KMS-11 (cell line): ENCODE measurements at regions not wholly inside any gene's neighbourhood (a gene's known extent, or its start where the extent isn't known, plus 50 kb on each side); places are given as distances from the start of the nearest gene placed in this dataset.

Source experiments
- H2AFZ ChIP-seq: fragments of 200-600 bp; sonication (generic); 2 replicates; pipeline ENCODE4 v1.6.1; 2016; ENCODE audit warnings: antibody characterized with exemption, mixed run types, low read depth
- H3K27ac ChIP-seq: fragments of 200-600 bp; sonication (generic); 2 replicates; pipeline ENCODE4 v1.6.1; 2016; ENCODE audit warnings: mild to moderate bottlenecking, mixed run types
- H3K27me3 ChIP-seq: fragments of 200-600 bp; sonication (generic); 2 replicates; pipeline ENCODE4 v1.6.1; 2017; ENCODE audit warnings: mild to moderate bottlenecking, low read depth, mixed run types, moderate library complexity; ENCODE audit not compliant: insufficient read depth
- H3K36me3 ChIP-seq: fragments of 200-600 bp; sonication (generic); 2 replicates; pipeline ENCODE4 v1.6.1; 2017; ENCODE audit warnings: mild to moderate bottlenecking, mixed run types; ENCODE audit not compliant: insufficient read depth
- H3K4me1 ChIP-seq: fragments of 200-600 bp; sonication (generic); 2 replicates; pipeline ENCODE4 v1.6.1; 2016; ENCODE audit warnings: mild to moderate bottlenecking, low read depth, mixed run types; ENCODE audit not compliant: poor library complexity, severe bottlenecking
- H3K4me2 ChIP-seq: fragments of 200-600 bp; sonication (generic); 2 replicates; pipeline ENCODE4 v1.7.0; 2016; ENCODE audit warnings: mild to moderate bottlenecking, mixed run types
- H3K4me3 ChIP-seq: fragments of 200-600 bp; sonication (generic); IDR thresholded peaks from 2 replicates; pipeline ENCODE4 v1.6.1; 2017; ENCODE audit warnings: low read depth, low read length, mixed read lengths; ENCODE audit not compliant: insufficient read depth
- H3K79me2 ChIP-seq: fragments of 200-600 bp; sonication (generic); 2 replicates; pipeline ENCODE4 v1.6.1; 2016; ENCODE audit warnings: low read depth, mixed run types; ENCODE audit not compliant: insufficient read depth
- H3K9ac ChIP-seq: fragments of 200-600 bp; sonication (generic); 2 replicates; pipeline ENCODE4 v1.6.1; 2016; ENCODE audit warnings: mild to moderate bottlenecking, mixed run types
- H4K20me1 ChIP-seq: fragments of 200-600 bp; sonication (generic); 2 replicates; pipeline ENCODE4 v1.6.1; 2016; ENCODE audit warnings: mild to moderate bottlenecking, mixed run types; ENCODE audit not compliant: insufficient read depth
- CTCF ChIP-seq: fragments of 200-600 bp; sonication (generic); conservative IDR thresholded peaks from 2 replicates; pipeline ENCODE4 v1.6.1; 2017; ENCODE audit warnings: low read depth, mild to moderate bottlenecking, antibody characterized with exemption, low read length, moderate library complexity, mixed read lengths

DNA sequence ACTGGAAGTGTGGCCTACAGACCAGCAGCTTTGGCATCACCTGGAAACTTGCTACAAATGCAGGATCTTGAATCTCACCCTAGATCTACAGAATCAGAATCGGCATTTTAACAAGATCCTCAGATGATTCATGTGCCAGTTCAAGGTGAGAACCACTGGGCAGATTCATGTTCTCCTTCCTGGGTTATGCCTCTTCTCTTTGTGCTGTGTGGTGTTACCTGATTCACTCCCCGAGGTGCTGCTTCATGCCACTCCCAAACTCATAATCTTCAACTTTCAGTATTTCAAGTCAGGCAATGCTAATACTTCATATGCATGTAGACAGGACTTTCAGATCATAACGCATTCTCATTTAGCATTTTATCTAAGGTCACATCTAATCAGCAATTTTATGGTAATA is 427.7 kb downstream of the FOXO1 start:
- no peaks in the 10 kb centered on the region for H3K79me2 ChIP-seq
- no peak overlapping the region for H3K4me3 ChIP-seq
- no peak overlapping the region for H2AFZ ChIP-seq
- no peak overlapping the region for H3K4me2 ChIP-seq
- H3K36me3 ChIP-seq, result no peaks in the 10 kb centered on the region
- no peak for TF ChIP-seq CTCF
- H4K20me1 ChIP-seq, result no peaks in the 10 kb centered on the region
- H3K9ac ChIP-seq, result no peak overlapping the region
- H3K27ac ChIP-seq, result no peak overlapping the region
- no peaks in the 10 kb centered on the region for H3K4me1 ChIP-seq
- H3K27me3 ChIP-seq, result no peaks in the 10 kb centered on the region

DNA sequence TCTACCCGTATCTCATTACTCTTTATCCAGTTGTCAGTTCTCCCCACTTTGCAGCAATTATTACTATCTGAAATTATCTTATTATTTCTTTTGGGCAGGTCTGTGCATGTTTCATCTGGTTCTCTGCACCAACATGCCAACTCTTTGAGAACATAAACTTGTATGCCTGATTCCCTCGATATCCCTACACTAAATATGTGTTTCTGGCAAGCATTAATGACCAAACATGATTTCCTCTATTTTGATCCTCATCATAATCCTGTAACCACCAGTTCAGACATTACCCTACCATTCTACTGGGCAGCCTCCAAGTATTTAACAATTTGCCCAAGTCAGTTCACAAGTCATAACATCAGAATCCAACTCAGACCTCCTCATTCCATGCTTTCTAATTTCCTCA is 426.1 kb downstream of the FOXO1 start:
- H4K20me1 ChIP-seq, result no peaks in the 10 kb centered on the region
- H3K4me3 ChIP-seq, result no peak overlapping the region
- no peak for TF ChIP-seq CTCF
- no peak overlapping the region for H3K9ac ChIP-seq
- H3K36me3 ChIP-seq, result no peaks in the 10 kb centered on the region
- H3K79me2 ChIP-seq, result no peaks in the 10 kb centered on the region
- H3K27me3 ChIP-seq, result no peaks in the 10 kb centered on the region
- H3K4me1 ChIP-seq, result no peaks in the 10 kb centered on the region
- no peak overlapping the region for H3K4me2 ChIP-seq
- H2AFZ ChIP-seq, result no peak overlapping the region
- no peak overlapping the region for H3K27ac ChIP-seq

DNA sequence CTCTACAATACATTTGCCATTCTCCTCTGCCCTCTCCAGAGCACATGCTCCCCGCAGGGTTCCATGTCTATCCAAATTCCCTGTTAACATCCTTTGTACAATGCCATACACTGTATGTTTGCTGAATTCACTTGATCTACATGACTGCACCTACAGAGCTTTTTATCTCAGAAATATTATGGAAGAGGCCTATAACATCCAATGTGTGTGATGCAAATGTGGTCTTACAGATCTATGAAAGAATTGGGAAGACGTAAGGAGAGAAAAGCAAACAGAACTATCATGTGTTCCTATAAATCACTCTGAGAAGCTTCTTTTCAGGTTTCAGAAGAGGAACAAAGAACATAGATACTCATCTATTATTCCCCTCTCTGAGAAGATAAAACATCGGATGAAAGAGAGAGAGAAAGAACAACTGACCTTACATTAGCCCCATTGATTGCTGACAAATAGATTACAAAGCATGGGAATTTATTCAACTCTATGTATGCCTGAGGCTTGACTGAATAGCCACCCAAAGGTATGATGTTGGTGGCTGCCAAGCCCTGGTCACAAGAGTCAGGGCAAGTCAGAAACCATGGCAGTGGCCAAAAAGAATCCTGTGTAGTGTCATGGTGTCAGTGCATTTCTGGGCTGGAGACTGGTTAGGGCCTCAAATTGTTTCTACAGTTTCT is 425.2 kb downstream of the FOXO1 start:
- no peaks in the 10 kb centered on the region for H3K79me2 ChIP-seq
- no peak for TF ChIP-seq CTCF
- H3K4me3 ChIP-seq, result no peak overlapping the region
- H3K9ac ChIP-seq, result no peak overlapping the region
- H3K4me2 ChIP-seq, result no peak overlapping the region
- no peaks in the 10 kb centered on the region for H3K4me1 ChIP-seq
- H3K27ac ChIP-seq, result no peak overlapping the region
- H2AFZ ChIP-seq, result no peak overlapping the region
- no peaks in the 10 kb centered on the region for H3K27me3 ChIP-seq
- H4K20me1 ChIP-seq, result no peaks in the 10 kb centered on the region
- no peaks in the 10 kb centered on the region for H3K36me3 ChIP-seq

GRCh38 chr13:40243047-40243446 is 423.4 kb downstream of the FOXO1 start:
- no peaks in the 10 kb centered on the region for H4K20me1 ChIP-seq
- H3K27me3 ChIP-seq, result no peaks in the 10 kb centered on the region
- no peaks in the 10 kb centered on the region for H3K79me2 ChIP-seq
- no peak overlapping the region for H3K9ac ChIP-seq
- H2AFZ ChIP-seq, result no peak overlapping the region
- H3K36me3 ChIP-seq, result no peaks in the 10 kb centered on the region
- H3K27ac ChIP-seq, result no peak overlapping the region
- TF ChIP-seq CTCF, result no peak
- H3K4me2 ChIP-seq, result no peak overlapping the region
- H3K4me1 ChIP-seq, result no peaks in the 10 kb centered on the region
- no peak overlapping the region for H3K4me3 ChIP-seq
